SKM-1 (cell line): ENCODE measurements at regions not wholly inside any gene's neighbourhood (a gene's known extent, or its start where the extent isn't known, plus 50 kb on each side); places are given as distances from the start of the nearest gene placed in this dataset.
"Not testable (repeated sequence)": the region's sequence is repeated elsewhere in the genome, so short reads cannot be mapped to it uniquely, and the experiment has no call there.

Experiments used
- DNase-seq: peaks from one replicate; lab custom pipeline; 2025; ENCODE audit not compliant: unreplicated experiment; lab: John Stamatoyannopoulos, UW

- no peak for DNase-seq
These were observed 149.7 kb downstream of the MREG start for GRCh38 chr2:215863687-215864086.

- no peak for DNase-seq
These were observed 151.0 kb downstream of the MREG start for GRCh38 chr2:215862351-215862771.

DNA sequence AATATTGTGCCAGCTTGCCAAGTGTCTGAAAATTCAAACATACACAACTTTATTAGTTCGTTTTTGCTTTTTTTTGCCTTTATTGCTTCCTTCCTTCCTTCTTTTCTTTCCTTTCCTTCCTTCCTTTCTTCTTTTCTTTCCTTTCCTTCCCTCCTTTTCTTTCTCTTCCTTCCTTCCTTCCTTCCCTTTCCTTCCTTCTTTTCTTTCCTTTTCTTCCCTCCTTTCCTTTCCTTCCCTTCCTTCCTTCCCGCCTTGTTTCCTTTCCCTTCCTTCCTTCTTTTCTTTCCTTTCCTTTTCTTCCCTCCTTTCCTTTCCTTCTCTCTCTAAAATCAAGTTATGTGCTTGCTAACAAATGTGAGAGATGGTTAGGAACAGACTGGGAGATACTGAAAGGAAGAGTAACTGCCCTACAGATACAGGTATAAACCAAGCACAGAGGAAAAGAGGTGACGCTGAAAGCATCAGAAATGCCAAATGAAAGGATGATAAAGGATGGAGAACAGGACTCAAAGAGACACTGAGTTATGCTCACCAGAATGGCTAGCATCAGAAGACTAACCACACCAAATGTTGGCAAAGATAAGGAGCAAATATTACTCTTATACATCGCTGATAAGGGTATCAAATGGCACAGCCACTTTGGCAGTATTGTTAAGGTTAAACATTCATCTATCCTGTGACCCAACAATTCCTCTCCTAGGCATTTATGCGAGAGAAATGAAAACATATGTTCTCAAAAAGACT lies 151.6 kb downstream of the MREG start:
- DNase-seq = no peak

DNA sequence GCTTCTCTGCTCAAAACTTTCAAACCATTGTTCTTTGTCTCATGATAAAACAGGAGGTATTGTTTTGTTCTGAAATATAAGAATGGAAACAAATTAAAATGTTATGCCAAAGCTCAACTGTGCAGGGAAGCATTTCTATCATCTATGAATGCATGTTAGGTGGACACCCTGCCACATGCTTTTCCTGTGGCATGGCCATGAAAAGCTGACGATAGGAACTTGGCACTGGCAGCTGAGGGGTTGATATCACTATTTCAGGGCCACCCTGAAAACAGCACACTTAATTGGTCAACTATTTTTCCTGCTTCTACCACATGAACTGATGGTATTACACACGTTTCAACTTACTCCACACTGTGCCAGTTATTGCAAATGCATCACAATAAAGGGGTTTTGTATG lies 157.3 kb downstream of the MREG start:
- DNase-seq = no peak

GRCh38 chr2:215855308-215855707 lies 158.0 kb downstream of the MREG start:
- DNase-seq = not testable (repeated sequence)

DNA sequence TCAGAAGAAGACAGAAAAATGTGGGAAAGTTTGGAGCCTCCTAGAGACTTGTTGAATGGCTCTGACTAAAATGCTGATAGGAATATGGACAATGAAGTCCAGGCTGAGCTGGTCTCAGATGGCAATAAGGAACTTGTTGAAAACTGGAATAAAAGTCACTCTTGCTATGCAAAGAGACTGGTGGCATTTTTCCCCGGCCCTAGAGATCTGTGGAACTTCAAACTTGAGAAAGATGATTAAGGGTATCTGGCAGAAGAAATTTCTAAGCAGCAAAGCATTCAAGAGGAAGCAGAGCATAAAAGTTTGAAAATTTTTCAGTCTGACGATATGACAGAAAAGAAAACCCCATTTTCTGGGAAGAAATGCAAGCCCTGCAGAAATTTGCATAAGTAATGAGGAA lies 159.3 kb downstream of the MREG start:
- DNase-seq = no peak

- no peak for DNase-seq
These were observed 161.7 kb downstream of the MREG start for GRCh38 chr2:215851696-215852095.

DNA sequence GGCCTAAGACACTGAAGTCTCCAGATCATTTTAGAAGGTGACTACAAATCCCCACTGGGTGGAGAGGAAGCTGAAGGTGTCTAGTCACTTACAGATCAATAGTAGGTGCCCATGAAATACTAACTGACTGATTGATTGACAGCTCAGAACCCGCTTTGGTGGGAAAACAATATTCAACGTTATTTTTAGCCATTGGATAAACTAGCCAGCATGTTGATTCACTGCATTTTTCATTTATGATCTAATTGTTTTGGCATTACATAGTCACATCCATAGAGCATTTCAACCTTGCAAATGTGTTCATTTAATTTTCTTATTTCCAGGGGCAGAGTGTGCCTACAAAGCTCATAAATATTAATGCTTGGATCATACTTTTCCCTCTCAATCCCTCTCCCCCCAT lies 162.3 kb downstream of the MREG start:
- DNase-seq = no peak

GRCh38 chr2:215850380-215850779 lies 163.0 kb downstream of the MREG start:
- DNase-seq = no peak

DNA sequence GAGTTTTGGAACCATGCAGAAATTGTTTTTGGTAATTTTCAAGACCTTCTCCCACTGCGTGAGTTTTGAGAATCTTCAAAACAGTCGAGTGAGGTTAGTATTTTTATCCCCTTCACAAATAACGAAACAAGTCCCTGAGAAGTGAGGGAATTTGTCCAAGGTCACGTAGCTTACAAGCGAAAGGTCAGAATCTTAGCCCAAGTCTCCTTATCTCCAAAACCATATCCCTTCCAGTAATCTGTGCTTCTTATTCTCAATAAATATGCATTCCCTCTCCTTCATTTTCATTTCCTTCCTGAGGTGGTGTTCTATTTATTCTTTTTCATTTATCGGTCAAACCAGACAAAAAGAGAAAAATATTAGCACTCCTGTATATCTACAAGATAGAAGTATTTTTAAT lies 163.6 kb downstream of the MREG start:
- DNase-seq = no peak

DNA sequence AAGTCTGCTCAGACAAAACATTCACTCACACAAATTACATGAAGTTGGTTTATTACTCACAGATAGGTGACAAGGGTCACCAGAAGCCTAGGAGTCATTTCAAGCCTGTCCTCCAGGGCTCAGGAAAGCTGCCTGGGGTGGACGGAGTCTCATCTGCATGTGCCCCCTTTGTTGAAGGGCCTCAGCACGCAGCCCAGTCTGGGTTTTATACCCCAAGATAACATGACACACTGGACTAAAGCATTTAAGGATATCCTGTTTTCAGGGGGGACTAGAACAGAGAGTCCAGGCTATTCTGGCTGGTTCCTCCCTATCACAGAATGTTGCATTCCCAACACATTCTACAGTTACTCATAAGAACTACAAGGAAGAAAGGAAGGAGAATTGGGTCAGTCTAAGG lies 164.7 kb downstream of the MREG start:
- DNase-seq = no peak

- DNase-seq = no peak
These were observed 165.2 kb downstream of the MREG start for GRCh38 chr2:215848146-215848545.

DNA sequence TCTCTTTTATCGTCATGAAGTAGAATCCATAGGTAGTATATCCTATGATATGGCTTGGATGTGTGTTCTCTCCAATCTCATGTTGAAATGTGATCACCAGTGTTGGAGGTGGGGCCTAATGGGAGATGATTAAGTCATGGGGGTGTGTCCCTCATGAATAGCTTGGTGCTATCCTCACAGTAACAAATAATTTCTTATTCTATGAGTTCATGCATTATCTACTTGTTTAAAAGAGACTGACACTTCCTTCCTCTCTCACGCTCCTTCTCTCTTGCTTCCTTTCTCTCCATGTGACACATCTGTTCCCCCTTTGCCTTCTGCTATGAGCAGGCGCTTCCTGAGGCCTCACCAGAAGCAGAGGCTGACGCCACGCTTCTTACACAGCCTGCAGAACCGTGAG lies 165.6 kb downstream of the MREG start:
- no peak for DNase-seq

GRCh38 chr2:215847056-215847455 lies 166.3 kb downstream of the MREG start:
- no peak for DNase-seq

DNA sequence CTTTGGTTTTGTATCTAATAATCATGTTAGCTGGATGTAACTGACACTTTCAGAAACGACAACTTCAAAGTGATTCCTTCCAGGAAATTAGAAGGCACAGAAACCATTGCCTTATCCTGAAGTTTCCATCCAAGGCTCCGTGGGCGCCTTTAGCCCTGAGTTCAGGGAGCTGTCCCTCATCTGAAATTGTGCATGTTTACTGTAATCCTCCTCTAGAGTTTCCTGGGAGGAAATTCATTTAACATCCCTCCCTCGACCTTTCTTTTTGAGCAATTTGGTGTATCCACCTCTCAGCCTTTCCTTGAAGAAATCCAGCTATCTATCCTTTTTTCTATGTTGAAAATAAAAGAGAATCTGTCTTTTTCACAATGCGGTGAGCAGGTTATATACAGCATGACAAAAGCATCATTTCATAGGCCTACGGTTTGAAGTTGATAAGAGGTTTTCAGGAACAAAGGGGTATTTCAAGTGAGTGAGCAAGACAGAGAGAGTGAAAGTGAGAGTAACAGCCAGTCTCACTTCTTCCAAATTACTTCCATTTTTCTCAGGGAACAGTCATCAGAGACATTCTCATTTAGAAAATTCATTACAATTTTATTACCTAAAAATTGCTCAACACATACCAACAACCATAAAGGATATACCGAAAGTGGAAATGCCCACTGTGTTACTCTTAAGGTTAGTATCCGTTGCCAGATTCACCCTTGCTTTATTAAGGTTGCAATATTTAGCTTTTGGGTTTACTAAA lies 167.3 kb downstream of the MREG start:
- no peak for DNase-seq

DNA sequence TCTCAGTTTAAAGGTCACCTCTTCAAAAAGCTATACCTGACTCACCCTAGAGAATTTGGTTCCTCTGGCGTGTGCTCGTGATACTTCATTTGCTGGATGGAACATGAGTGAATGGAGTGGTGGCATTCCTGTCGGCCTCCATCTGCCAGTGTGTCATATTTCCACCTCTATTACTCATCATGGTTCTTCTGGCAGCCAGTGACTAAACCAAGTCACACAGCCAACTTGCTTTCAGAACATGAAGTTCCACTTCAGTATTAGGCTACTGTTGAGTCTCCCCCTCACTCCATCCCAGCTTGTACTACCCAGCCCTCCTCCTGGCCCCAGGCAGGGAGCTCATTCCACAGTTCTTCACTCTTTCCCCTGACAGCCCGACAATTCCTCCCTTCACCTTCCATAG lies 169.8 kb downstream of the MREG start:
- no peak for DNase-seq

GRCh38 chr2:215841175-215841816 lies 172.1 kb downstream of the MREG start:
- DNase-seq = no peak

GRCh38 chr2:215839816-215840215 lies 173.5 kb downstream of the MREG start:
- no peak for DNase-seq

DNA sequence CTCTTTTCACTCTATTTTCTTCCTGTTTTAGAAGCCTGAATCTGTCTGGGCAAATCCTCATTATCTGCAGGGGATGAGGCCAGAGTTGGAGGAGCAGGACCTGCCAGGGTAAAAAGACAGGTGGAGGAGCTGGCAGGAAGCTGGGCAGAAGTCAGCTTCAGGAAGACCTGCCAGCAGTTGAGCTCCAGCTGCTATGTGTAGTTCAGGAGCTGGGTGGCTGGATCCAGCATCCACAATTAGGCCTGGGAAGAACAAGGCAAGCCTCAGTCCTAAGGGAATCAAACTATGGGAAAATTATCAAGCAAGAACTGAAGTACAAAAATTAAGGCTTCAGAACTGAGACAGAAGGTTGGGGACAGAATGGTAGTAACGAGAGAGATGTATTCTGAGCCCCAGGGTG lies 174.0 kb downstream of the MREG start:
- no peak for DNase-seq

- no peak for DNase-seq
These were observed 176.5 kb downstream of the MREG start for GRCh38 chr2:215836881-215837280.

DNA sequence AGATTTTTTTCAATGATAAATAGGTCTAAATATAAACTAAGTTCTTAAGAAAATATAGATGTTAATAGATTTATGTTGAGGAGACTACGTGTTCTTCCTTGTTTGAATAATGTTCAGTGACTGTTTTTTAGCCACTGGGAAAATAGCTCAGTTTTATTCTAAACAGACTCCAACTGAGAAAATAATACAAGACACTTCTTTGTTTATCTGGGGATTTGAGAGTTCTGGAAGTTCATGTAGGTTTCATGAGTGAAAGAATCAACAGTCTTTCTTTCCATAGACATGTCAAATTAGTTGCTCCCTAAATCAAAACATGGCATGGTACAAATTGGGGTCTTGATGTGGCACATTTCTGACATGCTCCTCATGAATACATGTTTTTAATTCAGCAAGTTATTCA lies 177.7 kb downstream of the MREG start:
- no peak for DNase-seq

DNA sequence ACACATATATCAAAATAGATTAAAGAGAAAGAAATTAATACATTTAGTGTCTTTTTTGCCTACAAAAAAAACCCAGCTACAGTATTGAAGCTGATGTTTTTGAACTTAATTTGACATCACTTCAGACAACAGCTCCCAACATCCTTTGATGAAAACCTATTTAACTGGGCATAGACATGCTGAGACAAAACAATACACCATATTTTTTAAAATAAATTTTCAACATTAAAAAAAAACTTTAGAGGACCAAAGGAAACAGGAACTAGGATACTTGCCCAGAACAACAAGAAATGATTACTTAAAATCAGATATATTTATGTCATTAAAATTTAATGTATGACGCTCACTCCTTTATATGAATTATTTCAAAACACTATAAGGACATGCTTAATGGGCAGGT lies 178.1 kb downstream of the MREG start:
- DNase-seq = no peak
